DMS79 (cell line): ENCODE measurements at regions not wholly inside any gene's neighbourhood (a gene's known extent, or its start where the extent isn't known, plus 50 kb on each side); places are given as distances from the start of the nearest gene placed in this dataset.
"Not testable (repeated sequence)": the region's sequence is repeated elsewhere in the genome, so short reads cannot be mapped to it uniquely, and the experiment has no call there.

Experiments used
- DNase-seq: peaks from one replicate; lab custom pipeline; 2025; lab: John Stamatoyannopoulos, UW

DNA sequence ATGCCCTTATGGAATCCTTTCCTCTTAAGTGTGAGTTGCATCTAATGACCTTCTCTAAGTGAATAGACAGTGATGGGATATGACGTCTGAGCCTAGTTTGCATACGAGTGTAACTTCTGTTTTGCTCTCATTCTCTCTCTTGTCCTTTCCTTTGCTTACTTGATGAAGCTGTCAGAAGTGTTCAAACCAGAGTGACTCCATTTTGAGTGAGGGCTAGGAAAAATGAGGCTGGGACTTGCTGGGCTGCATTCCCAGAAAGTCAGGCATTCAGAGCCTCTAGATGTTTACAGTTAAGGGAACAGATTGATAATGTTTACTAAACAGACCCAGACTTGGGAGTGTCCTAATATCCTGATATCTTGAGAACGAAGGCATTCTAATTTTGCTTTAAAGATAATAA is 311.2 kb upstream of the SOX4 start:
- not testable (repeated sequence) for DNase-seq

DNA sequence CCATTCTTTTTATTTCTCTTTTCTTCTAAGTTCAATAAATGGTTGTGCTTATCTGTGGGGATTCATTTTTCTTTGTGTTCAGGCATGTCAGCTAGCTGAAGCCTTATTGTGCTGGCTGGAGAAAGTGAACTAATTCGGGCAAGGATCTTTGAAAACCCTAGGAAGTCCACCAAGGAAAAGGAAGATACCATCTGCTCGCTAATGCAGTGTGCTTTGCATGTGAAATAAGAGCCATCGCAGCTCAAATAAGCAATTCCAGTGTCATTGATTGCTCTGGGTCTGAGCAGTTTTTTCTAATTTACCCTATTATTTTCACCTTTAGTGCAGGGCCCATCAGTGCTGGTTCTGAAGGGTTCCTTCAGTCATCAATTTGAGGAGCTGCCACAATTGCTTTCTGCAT is 309.4 kb upstream of the SOX4 start:
- DNase-seq, result no peak

DNA sequence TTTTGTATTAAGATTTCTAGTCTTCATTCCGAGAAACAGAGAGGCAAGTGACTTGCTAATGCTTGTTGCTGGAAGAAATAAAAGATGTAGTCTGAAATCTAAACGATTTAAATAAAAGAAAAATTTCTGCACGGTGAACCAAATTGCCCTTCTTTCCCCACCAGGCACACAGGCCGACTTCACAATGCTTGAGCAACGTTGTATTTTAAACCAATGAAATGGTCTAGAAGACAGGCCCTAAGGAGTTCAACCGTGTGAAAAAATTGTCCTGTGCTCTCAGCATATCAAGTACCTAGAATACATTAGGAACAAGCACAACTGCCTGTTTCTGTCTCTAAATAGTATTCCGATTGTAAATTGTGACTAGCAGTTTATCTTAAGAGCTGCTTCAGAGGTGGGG is 308.8 kb upstream of the SOX4 start:
- DNase-seq, result no peak

DNA sequence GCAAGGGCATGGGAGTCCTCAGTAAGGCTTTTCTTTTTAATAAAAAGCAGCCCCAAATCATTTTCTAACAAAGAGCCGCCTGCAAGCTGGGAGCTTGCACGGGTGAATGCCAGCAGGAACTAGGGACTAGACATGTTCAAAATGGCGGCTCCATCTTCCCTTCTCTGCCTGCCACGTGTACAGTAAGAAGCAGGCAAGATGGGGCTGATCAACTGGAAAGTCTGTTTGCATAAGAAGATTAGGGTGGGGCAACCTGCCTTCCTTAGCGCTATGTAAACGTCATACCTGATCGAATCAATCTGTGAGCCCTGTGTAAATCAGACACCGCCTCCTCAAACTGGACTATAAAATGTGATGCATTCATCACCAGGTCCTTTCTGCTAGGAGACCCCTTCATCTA is 299.4 kb upstream of the SOX4 start:
- DNase-seq, result no peak

DNA sequence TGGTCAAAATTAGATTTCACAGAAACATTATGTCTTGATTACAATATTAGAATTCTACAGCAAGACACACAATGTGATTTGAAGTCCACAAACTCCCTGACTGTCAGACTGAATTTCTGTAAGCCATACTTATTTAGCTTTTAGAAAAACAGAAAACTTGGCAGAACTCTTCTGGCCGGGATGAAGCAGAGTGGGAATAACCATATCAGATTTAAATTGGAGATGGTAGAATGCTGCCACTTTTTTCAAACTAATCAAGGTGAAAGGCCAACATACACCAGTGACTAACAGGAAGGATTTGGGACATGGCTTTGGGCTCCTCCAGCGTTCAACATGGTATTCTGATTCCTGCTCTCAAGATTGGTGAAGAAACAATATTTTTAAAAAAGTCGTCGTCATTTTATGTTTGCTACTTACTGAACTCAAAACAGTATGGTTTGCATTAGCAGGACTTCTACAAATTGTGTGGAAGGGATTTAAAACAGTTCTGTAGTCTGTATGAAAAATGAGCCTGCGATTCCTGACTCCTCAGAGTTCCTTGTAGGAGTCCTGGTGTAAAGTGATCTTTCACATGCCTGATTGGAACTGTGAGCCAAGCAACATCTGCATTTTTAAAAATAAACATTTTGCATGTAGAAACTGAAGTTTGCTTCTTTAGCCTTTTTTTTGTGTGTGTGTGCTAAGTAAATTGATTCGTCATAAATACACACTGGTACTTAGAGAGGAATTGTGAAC is 297.9 kb upstream of the SOX4 start:
- no peak for DNase-seq

DNA sequence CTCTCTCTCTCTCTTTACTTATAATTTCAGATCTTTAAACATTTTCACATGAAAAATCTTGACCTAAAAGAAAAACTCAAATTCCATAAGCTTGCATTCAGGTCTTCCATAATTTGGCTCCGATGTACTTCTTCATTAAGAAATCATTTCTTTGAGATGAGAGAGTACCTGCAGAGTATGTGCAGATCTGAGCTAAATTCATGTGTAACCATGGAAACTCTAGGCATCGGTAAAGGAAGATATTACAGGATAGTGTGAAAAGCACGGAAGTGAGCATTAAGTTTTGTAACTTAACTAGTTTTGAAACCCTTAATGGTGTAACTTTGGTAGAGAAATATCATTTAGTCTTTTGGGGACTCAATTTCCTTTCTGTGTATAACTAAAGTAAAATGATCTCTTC is 295.9 kb upstream of the SOX4 start:
- no peak for DNase-seq

DNA sequence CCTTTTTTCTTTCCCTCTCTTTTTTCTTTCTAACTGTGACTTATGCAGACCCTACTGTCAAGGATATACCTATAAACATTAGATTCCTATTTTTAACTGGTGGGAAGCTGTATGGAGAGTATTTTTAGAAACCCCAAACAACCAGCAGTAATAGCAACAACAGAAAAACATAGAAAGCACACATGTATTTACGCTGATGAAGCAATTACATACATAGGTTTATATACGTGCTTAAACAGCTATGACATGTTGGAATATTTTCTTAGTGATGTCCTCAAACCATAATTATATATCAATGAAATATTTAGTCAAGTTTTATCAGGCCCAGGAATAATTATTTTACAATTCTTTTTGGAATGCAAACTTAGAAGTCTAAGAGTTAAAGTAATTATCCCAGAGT is 294.3 kb upstream of the SOX4 start:
- no peak for DNase-seq

DNA sequence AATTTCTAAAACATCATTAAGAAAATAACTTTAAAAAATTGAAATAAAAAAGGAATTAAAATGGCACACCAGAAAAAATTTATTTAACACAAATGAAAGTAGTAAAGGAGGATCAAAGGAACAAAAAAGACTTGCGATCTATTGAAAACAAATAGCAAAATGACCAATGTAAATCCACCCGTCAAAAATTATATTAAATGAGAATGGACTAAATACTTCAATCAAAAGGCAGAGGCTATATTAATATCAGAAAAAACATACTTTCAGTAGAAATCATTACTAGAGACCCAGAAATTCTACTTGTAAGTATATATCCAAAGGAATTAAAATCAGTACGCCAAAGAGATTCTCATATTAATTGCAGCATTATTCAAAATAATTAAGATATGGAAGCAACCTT is 293.1 kb upstream of the SOX4 start:
- DNase-seq, result no peak

DNA sequence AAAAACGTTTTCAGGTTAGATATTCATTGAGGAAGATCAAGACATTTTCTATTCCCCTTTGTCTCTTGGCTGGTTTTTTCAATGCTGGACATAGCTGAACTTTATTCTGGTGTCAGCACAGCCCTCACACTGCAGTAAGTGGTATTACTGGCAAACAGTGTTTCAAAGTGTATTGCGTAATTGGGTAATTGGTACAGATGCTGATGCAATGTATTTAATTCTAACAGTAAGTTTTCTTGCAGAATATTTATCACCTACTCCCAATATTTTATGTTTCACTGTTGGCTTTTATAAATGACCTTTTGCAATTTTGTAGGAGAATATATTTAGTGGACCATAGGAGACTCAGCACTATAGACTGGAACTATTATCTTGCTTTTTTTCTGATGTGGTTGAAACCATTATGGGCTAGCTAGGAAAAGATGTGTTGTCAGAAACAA is 287.6 kb upstream of the SOX4 start:
- DNase-seq, result no peak

DNA sequence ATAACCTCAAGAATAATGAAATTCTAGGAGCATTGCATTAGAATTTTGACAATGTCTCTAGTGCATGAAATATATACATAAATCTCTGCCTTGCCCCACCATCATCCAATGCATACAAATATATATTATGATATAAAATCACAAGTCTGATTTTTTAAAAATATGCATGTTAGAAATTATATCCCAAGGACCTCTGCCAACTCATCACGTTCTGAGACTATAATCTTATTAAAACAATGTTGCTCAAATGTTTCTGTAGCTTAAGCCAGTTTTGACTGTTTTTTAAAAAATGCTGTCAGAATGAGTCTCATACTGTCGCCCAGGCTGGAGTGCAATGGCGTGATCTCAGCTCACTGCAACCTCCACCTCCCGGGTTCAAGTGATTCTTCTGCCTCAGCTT is 287.0 kb upstream of the SOX4 start:
- DNase-seq, result no peak

DNA sequence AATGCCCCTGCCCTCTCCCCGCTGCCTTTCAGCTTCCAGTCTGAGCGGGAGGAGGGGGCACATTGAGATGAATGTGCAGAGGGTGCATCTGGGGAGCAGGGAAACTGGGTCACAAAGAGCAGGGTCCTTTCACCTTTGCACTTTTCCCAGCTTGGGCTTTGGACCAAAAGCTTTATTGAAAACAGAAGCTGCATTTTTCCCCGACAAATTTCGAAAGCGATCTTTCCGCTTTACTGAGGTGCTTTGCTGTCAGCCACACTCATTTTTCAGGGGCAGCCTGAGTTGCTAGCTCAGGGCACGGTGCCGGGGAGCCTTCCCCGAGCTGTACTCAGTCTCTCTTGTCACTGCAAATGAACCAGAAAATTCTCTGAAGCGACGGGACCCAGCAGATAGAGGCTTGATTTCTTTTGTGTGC is 283.7 kb upstream of the SOX4 start:
- no peak for DNase-seq

DNA sequence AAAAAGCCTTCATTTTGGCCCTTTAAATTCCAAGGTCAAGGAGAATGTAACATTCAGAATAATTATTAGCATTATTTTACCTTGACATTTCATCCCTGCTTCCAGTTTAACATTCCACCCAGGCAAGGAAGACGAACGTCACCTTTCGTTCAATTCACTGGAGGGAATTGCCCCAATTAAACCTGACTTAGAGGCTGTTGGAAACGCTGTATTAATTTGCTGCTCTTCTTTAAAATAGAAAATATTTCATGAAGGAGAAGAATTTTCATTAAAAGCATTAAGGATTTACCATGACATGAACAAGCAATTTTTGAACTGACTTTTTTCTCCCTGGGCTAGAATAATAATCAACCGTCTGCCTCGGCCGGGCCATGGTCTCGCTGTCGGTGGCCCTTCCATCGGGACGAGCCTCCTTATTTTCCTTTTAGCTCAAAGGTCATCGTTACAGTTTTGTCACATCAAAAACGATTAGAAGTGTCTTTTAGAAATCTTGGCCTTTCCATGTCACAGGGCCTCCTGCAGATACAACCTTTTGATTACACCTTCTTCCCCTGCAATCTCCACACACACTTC is 282.9 kb upstream of the SOX4 start:
- DNase-seq, result no peak

DNA sequence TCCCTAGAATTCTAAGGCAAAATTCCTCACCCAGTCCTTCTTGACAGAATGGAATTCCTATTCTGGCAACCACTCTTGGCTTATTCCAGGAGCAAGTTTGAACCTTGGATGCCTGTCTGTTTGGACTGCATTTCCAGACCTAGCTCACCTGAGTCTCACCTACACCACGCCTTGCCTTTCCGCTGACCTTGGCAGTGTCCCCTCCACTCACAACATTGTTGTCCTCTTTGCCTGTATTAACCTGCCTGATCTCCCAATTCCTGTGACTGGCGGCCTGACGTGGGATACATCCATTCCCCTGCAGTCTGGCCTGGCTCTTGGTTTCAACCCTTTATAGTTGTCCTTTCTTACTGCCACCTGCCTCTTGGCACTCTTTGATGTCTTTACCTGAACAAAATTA is 281.4 kb upstream of the SOX4 start:
- DNase-seq, result no peak

DNA sequence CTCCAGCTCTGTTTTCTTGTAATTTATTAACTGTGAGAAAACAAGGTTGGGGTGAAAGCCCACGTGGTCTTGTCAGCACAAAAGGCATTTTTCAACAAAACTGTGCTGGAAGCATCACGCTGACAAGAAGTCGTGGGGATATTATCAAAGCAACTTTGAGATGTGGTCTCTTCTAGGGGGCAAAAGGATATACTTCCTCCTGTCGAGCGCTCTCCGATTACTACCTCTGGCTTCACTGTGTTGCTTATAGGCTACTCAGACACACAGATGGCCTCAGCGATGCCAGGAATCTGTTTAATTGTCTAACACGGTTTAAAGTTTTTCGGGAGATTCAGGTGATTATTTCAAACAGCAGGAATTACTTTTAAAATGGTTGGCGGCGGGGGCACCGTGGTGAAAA is 275.9 kb upstream of the SOX4 start:
- no peak for DNase-seq

DNA sequence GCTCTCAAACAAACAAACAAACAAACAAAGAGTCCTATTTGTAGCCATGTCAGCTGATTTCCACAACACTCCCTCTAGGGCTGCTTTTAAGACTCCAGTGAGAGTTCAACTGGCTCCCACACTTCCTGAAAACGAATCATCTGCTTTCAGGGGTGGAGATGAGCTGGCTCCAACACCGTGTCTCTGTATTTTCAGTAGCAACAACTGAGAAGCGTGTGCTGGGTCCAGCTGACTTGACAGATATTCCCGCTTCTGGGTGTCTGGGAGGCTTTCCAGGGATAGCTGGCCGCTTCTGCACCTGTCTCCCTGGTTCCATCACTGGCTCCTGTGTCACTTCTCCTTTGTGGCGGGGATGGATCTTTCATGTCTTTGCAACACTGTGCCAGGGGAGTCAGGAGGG is 272.5 kb upstream of the SOX4 start:
- no peak for DNase-seq

DNA sequence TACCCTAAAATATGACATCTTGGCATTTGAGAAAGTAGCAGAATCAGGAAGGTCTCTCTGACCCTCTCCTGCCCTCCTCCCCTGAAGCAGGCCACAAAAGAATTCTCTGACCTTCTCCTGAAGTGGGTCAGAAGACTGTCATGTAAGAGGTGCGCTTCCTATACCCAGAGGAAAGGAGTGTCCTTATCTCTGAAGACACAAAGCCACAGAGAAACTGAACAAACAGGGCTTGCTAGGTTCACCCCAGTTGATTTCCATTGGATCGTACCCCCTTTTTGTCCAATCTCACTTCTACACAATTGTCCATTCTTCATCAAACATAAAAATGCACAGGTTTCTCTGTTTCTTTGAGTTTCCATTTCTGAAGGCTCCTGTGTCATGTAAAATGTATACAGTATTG is 272.0 kb upstream of the SOX4 start:
- DNase-seq, result no peak

DNA sequence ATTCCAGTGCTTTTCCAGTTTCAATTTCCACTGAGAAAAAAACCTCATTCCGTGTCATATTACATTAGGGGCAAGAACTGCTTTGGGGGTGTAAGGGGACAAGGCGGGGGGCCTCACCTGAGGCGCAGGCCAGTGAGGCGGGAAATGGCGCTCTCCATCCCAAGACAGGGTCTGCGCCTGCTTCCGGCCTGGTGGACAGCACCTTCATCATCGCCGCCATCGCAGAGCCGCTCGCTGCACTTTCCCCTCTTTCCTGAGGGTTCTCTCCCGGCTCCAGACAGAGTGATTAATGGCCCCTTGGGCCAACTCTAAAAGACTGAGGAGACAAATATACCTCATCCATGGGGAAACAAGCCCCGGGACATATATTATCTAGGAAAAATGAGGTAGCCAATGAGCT is 270.0 kb upstream of the SOX4 start:
- no peak for DNase-seq

DNA sequence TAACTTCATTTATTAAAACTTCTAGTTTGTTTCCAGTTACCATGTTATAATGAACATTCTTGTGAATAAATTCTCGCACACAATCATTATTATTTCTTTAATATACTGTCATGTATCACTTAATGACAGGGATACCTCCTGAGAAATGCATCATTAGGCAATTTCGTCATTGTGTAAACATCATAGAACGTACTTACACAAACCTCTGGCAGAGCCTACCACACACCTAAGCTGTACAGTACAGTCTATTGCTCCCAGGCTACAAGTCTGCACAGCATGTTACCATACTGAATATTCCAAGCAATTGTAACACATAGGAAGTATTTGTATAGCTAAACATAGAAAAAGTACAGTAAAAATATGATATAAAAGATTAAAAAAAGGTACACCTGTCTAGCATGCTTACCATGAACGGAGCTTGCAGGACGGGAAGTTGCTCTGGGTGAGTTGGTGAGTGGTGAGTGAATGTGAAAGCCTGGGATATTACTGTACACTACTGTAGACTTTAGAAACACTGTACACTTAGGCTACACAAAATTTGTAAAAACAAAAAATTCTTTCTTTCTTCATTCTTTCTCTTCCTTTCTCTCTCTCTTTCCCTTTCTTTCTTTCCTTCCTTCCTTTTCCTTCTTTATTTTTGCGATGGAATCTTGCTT is 268.2 kb upstream of the SOX4 start:
- no peak for DNase-seq

DNA sequence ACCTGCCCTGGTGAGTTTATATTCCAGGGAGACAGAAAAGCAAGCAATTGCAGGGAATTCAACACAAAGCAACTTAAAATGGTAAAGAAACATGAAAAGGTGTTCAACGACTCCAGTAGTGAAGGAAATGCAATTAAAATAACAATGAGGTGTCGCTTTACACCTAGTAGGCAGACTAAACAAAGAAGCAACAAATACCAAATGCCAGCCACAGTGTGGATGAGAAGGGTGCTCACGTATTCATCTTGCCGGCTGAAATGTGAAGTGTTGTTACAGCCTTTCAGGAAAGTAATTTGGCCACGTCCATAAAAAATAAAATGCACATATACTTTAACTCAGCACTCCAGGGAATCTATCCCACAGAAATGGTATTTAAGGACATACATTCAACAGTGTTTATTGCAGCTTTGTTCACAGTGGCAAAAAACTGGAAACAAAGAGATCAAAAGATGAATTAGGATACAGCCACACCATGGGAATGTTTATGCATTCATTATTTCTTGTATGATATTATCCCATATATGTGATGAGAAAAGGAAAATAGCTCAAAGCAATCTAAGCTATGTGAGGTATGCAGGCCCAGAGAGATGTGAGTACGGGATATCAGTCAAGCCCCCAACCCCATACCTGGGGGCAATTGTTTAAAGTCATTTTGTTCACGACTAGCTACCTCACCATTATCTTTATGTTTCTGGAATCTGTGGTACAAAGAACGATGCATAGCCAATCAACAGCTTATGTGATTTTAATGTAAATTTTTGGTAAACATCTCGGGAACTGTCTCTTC is 266.0 kb upstream of the SOX4 start:
- DNase-seq, result no peak

DNA sequence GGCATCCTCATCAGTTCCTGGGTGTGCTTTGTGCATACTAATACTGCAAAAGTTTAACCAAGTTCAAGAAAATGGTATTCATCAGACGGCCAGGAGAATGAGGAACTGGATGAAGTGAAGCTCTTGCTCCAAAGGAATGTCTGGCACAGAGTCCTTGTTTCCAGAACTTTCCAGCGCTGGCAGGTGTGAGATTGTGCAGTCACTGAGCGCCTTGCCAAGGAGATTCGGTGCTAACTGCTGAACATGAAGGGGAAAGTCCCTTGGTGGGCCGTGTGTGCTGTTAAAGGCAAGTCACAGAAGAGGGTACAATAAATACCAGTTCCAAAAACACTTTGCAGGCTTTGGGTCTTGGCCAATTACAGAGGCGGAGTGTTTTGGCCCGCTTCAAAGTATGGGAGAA is 262.3 kb upstream of the SOX4 start:
- no peak for DNase-seq

DNA sequence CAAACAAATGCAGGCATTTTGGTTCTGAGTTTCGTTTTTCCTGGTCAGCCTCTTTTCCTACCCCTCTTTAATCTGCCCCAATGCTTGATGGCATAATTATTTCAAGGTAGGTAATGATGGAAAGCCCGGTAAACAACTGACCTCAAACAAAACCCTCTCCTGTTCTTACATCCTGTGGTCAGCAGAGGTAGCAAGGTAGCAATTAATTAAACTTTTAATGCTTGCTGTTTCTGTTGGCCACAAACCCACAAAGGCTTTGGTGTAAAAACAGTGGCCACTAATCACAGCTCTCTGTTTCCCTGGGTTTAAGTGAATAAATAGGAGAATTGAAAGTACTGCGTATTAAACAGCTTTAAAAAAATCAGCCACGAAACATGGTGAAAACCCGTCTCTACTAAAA is 261.5 kb upstream of the SOX4 start:
- DNase-seq, result no peak

DNA sequence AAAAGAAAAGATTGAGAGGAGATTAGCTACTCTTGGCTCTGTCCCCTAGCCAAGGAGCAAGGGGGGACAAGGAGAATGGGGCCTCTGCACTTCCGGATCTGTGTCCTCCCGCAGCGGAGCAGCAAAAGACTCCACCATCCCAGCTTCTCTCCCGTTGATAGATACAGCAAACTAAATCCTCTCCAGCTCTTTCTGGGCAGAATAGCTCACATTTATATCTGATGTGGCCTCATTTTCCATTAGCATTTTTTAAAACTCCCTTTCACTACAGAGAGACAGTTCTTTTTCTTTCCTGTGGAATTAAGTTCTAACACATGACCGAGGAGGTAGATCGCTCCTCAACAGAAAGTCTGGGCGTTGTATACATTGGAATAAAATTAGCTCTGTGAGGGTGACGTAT is 260.9 kb upstream of the SOX4 start:
- no peak for DNase-seq

DNA sequence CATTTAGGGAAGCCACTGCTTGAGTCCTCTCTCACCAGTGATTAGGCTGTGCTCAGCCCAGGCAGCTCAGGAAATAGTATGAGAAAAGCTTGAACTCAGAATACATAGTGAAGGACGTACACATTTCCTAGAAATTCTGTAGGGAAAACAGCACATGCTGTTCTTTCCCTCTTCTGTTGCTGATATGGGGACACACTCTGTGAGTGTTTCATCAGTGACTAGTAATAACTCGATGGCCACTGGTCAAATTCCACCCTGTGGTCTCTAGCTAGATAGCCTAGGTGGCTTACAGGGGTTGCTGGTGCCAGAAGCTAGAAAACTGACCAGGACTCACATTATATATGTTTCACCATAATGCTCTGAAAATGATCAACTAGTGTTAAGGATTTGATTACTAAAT is 259.8 kb upstream of the SOX4 start:
- no peak for DNase-seq
